ENCODE measurements at regions not wholly inside any gene's neighbourhood (a gene's known extent, or its start where the extent isn't known, plus 50 kb on each side); places are given as distances from the start of the nearest gene placed in this dataset.
A peak's percentile ranks its signal among the peaks of the same experiment; 100 is the strongest.

GRCh38 chr5:4229414-4230292, 634.0 kb downstream of the IRX1 start:
- no peak for DNase-seq (ENCODE audit: low read depth)

GRCh38 chr5:4230471-4230785, 634.8 kb downstream of the IRX1 start:
- DNase-seq (ENCODE audit: low read depth) = no peak

GRCh38 chr5:4230786-4231641, 635.4 kb downstream of the IRX1 start:
- DNase-seq (ENCODE audit: low read depth) = no peak

- no peak for DNase-seq (ENCODE audit: low read depth)
Measured at GRCh38 chr5:4232084-4232483, 636.5 kb downstream of the IRX1 start.

GRCh38 chr5:4233671-4234070, 638.0 kb downstream of the IRX1 start:
- no peak for DNase-seq (ENCODE audit: low read depth)

- DNase-seq (ENCODE audit: low read depth) = no peak
Measured at GRCh38 chr5:4243479-4244264, 648.0 kb downstream of the IRX1 start.

GRCh38 chr5:4244306-4244705, 648.7 kb downstream of the IRX1 start:
- DNase-seq (ENCODE audit: low read depth) = no peak

GRCh38 chr5:4245076-4245475, 649.4 kb downstream of the IRX1 start:
- no peak for DNase-seq (ENCODE audit: low read depth)

- DNase-seq (ENCODE audit: low read depth) = no peak
Measured at GRCh38 chr5:4245511-4245910, 649.9 kb downstream of the IRX1 start.

GRCh38 chr5:4246447-4246846, 650.8 kb downstream of the IRX1 start:
- no peak for DNase-seq (ENCODE audit: low read depth)

GRCh38 chr5:4250254-4250653, 654.6 kb downstream of the IRX1 start:
- DNase-seq (ENCODE audit: low read depth) = no peak

GRCh38 chr5:4252385-4252784, 656.8 kb downstream of the IRX1 start:
- DNase-seq (ENCODE audit: low read depth) = no peak

GRCh38 chr5:4254736-4255135, 659.1 kb downstream of the IRX1 start:
- no peak for DNase-seq (ENCODE audit: low read depth)

GRCh38 chr5:4255441-4255840, 659.8 kb downstream of the IRX1 start:
- no peak for DNase-seq (ENCODE audit: low read depth)

GRCh38 chr5:4258170-4258569, 662.5 kb downstream of the IRX1 start:
- DNase-seq (ENCODE audit: low read depth) = no peak

- no peak for DNase-seq (ENCODE audit: low read depth)
Measured at GRCh38 chr5:4271193-4271592, 675.6 kb downstream of the IRX1 start.

GRCh38 chr5:4275232-4275631, 679.6 kb downstream of the IRX1 start:
- DNase-seq (ENCODE audit: low read depth) = no peak

GRCh38 chr5:4294878-4295277, 699.2 kb downstream of the IRX1 start:
- DNase-seq (ENCODE audit: low read depth) = no peak

- peak; percentile 4 for DNase-seq (ENCODE audit: low read depth)
Measured at GRCh38 chr5:4295663-4296339, 700.2 kb downstream of the IRX1 start.

- DNase-seq (ENCODE audit: low read depth) = no peak
Measured at GRCh38 chr5:4306057-4306456, 710.4 kb downstream of the IRX1 start.

- no peak for DNase-seq (ENCODE audit: low read depth)
Measured at GRCh38 chr5:4309026-4309425, 713.4 kb downstream of the IRX1 start.

GRCh38 chr5:4313138-4313537, 717.5 kb downstream of the IRX1 start:
- DNase-seq (ENCODE audit: low read depth) = no peak
